ENCODE measurements at regions not wholly inside any gene's neighbourhood (a gene's known extent, or its start where the extent isn't known, plus 50 kb on each side); places are given as distances from the start of the nearest gene placed in this dataset.

- ChIA-PET POLR2A (no interaction called here), CTCF (no interaction called here)
- TF ChIP-seq FOXM1 (IDR thresholded peaks at IDR 0.05; ENCODE audit: borderline replicate concordance): no peak
- TF ChIP-seq NFRKB (IDR thresholded peaks at IDR 0.05): no peak
- TF ChIP-seq LEF1 (IDR thresholded peaks at IDR 0.05; ENCODE audit: borderline replicate concordance): no peak
- no peak for TF ChIP-seq L3MBTL2 (conservative IDR thresholded peaks at IDR 0.05)
- no peak for DNase-seq (ENCODE audit: extremely low spot score)
These were observed 84.0 kb upstream of the PRR20G start for GRCh38 chr3:127371846-127372245.

- ChIA-PET CTCF (no interaction called here), POLR2A (no interaction called here)
- TF ChIP-seq BHLHE40 (IDR thresholded peaks at IDR 0.05; ENCODE audit: borderline replicate concordance) (no peak), ZNF384 (IDR thresholded peaks at IDR 0.05) (no peak)
- DNase-seq (ENCODE audit: extremely low spot score): no peak
These were observed 83.5 kb upstream of the PRR20G start for GRCh38 chr3:127371334-127371733.

- no peak for DNase-seq (ENCODE audit: extremely low spot score)
- ChIA-PET POLR2A (no interaction called here), CTCF (no interaction called here)
- no peak for TF ChIP-seq ARNT (IDR thresholded peaks at IDR 0.05)
- TF ChIP-seq TARDBP (IDR thresholded peaks at IDR 0.05): no peak
- no peak for TF ChIP-seq BHLHE40 (IDR thresholded peaks at IDR 0.05; ENCODE audit: borderline replicate concordance)
- TF ChIP-seq FOXA1 (IDR thresholded peaks at IDR 0.05): no peak
- no peak for TF ChIP-seq ELF4 (IDR thresholded peaks at IDR 0.05)
- no peak for TF ChIP-seq ZNF384 (IDR thresholded peaks at IDR 0.05)
These were observed 83.1 kb upstream of the PRR20G start for GRCh38 chr3:127370906-127371305.

GRCh38 chr3:127369356-127369935 lies 81.6 kb upstream of the PRR20G start:
- ChIA-PET CTCF (interaction anchor here (0.5 kb wide), 1 partner anchor 584 kb away, joined by 3 read pairs; no protein-coding TSS in a partner anchor), POLR2A (no interaction called here)
- TF ChIP-seq CTBP1 (IDR thresholded peaks at IDR 0.05; ENCODE audit: borderline replicate concordance) (no peak), FOXM1 (IDR thresholded peaks at IDR 0.05; ENCODE audit: borderline replicate concordance) (no peak), FOXA1 (IDR thresholded peaks at IDR 0.05) (no peak), SUZ12 (IDR thresholded peaks at IDR 0.05) (no peak), ZNF384 (IDR thresholded peaks at IDR 0.05) (no peak), NFRKB (IDR thresholded peaks at IDR 0.05) (no peak), ARNT (IDR thresholded peaks at IDR 0.05) (no peak), L3MBTL2 (conservative IDR thresholded peaks at IDR 0.05) (no peak), TARDBP (IDR thresholded peaks at IDR 0.05) (no peak), BHLHE40 (IDR thresholded peaks at IDR 0.05; ENCODE audit: borderline replicate concordance) (no peak), SP1 (IDR thresholded peaks at IDR 0.05) (no peak), LEF1 (IDR thresholded peaks at IDR 0.05; ENCODE audit: borderline replicate concordance) (no peak), PKNOX1 (IDR thresholded peaks at IDR 0.05) (no peak), ELF4 (IDR thresholded peaks at IDR 0.05) (no peak), HDGF (IDR thresholded peaks at IDR 0.05; ENCODE audit: borderline replicate concordance) (no peak), FOXK2 (IDR thresholded peaks at IDR 0.05) (no peak)
- no peak for DNase-seq (ENCODE audit: extremely low spot score)

GRCh38 chr3:127368186-127369032 lies 80.6 kb upstream of the PRR20G start:
- no peak for DNase-seq (ENCODE audit: extremely low spot score)

GRCh38 chr3:127367593-127367992 lies 79.7 kb upstream of the PRR20G start:
- no peak for DNase-seq (ENCODE audit: extremely low spot score)
- TF ChIP-seq HDGF (IDR thresholded peaks at IDR 0.05; ENCODE audit: borderline replicate concordance): no peak
- no peak for TF ChIP-seq TARDBP (IDR thresholded peaks at IDR 0.05)
- no peak for TF ChIP-seq CTBP1 (IDR thresholded peaks at IDR 0.05; ENCODE audit: borderline replicate concordance)
- TF ChIP-seq ARNT (IDR thresholded peaks at IDR 0.05): no peak
- no peak for TF ChIP-seq ZNF384 (IDR thresholded peaks at IDR 0.05)
- no peak for TF ChIP-seq FOXM1 (IDR thresholded peaks at IDR 0.05; ENCODE audit: borderline replicate concordance)
- no peak for TF ChIP-seq NFRKB (IDR thresholded peaks at IDR 0.05)
- POLR2A ChIA-PET: no interaction called here

More at GRCh38 chr3:127368186-127369032, 80.6 kb upstream of the PRR20G start:
- CTCF ChIA-PET: no interaction called here
- POLR2A ChIA-PET: no interaction called here
- TF ChIP-seq BHLHE40 (IDR thresholded peaks at IDR 0.05; ENCODE audit: borderline replicate concordance) (no peak), NFRKB (IDR thresholded peaks at IDR 0.05) (no peak), ZNF384 (IDR thresholded peaks at IDR 0.05) (no peak), TARDBP (IDR thresholded peaks at IDR 0.05) (no peak), FOXM1 (IDR thresholded peaks at IDR 0.05; ENCODE audit: borderline replicate concordance) (no peak), CTBP1 (IDR thresholded peaks at IDR 0.05; ENCODE audit: borderline replicate concordance) (no peak), FOXA1 (IDR thresholded peaks at IDR 0.05) (no peak), ELF4 (IDR thresholded peaks at IDR 0.05) (no peak), FOXK2 (IDR thresholded peaks at IDR 0.05) (no peak), LEF1 (IDR thresholded peaks at IDR 0.05; ENCODE audit: borderline replicate concordance) (no peak), L3MBTL2 (conservative IDR thresholded peaks at IDR 0.05) (no peak), ARNT (IDR thresholded peaks at IDR 0.05) (no peak)

GRCh38 chr3:127366383-127366782 lies 78.5 kb upstream of the PRR20G start:
- CTCF ChIA-PET: no interaction called here
- POLR2A ChIA-PET: no interaction called here
- TF ChIP-seq NFRKB (IDR thresholded peaks at IDR 0.05) (no peak), PKNOX1 (IDR thresholded peaks at IDR 0.05) (no peak), BHLHE40 (IDR thresholded peaks at IDR 0.05; ENCODE audit: borderline replicate concordance) (no peak), HDGF (IDR thresholded peaks at IDR 0.05; ENCODE audit: borderline replicate concordance) (no peak), ZNF384 (IDR thresholded peaks at IDR 0.05) (no peak), FOXA1 (IDR thresholded peaks at IDR 0.05) (no peak), TARDBP (IDR thresholded peaks at IDR 0.05) (no peak), LEF1 (IDR thresholded peaks at IDR 0.05; ENCODE audit: borderline replicate concordance) (no peak), SP1 (IDR thresholded peaks at IDR 0.05) (no peak), ARNT (IDR thresholded peaks at IDR 0.05) (no peak), FOXM1 (IDR thresholded peaks at IDR 0.05; ENCODE audit: borderline replicate concordance) (no peak), SUZ12 (IDR thresholded peaks at IDR 0.05) (no peak), FOXK2 (IDR thresholded peaks at IDR 0.05) (no peak), L3MBTL2 (conservative IDR thresholded peaks at IDR 0.05) (no peak), ELF4 (IDR thresholded peaks at IDR 0.05) (no peak), CTBP1 (IDR thresholded peaks at IDR 0.05; ENCODE audit: borderline replicate concordance) (no peak)
- DNase-seq (ENCODE audit: extremely low spot score): no peak

More at GRCh38 chr3:127367593-127367992, 79.7 kb upstream of the PRR20G start:
- CTCF ChIA-PET: no interaction called here

Data from HEK293T (cell line).